ENCODE measurements at regions not wholly inside any gene's neighbourhood (a gene's known extent, or its start where the extent isn't known, plus 50 kb on each side); places are given as distances from the start of the nearest gene placed in this dataset.

GRCh38 chrX:42073448-42073847, 150.1 kb upstream of the CASK start:
- no peaks in the 10 kb centered on the region for H3K36me3 Mint-ChIP-seq
- H3K27me3 Mint-ChIP-seq (ENCODE audit: low read depth) = no peaks in the 10 kb centered on the region
- TF ChIP-seq CTCF (IDR thresholded peaks at IDR 0.05; ENCODE audit: unreplicated experiment) = no peak
- no peak overlapping the region for H3K27ac Mint-ChIP-seq
- H3K4me3 Mint-ChIP-seq = no peak overlapping the region
- no peaks in the 10 kb centered on the region for H3K4me1 Mint-ChIP-seq
- peaks cover 38% of the 10 kb centered on the region for H3K9me3 Mint-ChIP-seq
- no peak for DNase-seq (ENCODE audit: low spot score in 2 of 2, unreplicated experiment in 2 of 2)

- no peaks in the 10 kb centered on the region for H3K4me1 Mint-ChIP-seq
Measured at GRCh38 chrX:42070866-42071265, 147.5 kb upstream of the CASK start.

GRCh38 chrX:42054256-42054655, 130.9 kb upstream of the CASK start:
- no peak for DNase-seq (ENCODE audit: low spot score in 2 of 2, unreplicated experiment in 2 of 2)
- H3K36me3 Mint-ChIP-seq = no peaks in the 10 kb centered on the region
- no peak overlapping the region for H3K4me3 Mint-ChIP-seq
- no peak overlapping the region for H3K27ac Mint-ChIP-seq
- no peak for TF ChIP-seq CTCF (IDR thresholded peaks at IDR 0.05; ENCODE audit: unreplicated experiment)
- no peaks in the 10 kb centered on the region for H3K4me1 Mint-ChIP-seq
- H3K9me3 Mint-ChIP-seq = peaks cover 17% of the 10 kb centered on the region
- H3K27me3 Mint-ChIP-seq (ENCODE audit: low read depth) = no peaks in the 10 kb centered on the region

More at GRCh38 chrX:42070866-42071265, 147.5 kb upstream of the CASK start:
- H3K9me3 Mint-ChIP-seq = peaks cover 47% of the 10 kb centered on the region
- H3K27ac Mint-ChIP-seq = no peak overlapping the region
- no peaks in the 10 kb centered on the region for H3K27me3 Mint-ChIP-seq (ENCODE audit: low read depth)
- TF ChIP-seq CTCF (IDR thresholded peaks at IDR 0.05; ENCODE audit: unreplicated experiment) = no peak
- no peaks in the 10 kb centered on the region for H3K36me3 Mint-ChIP-seq
- no peak overlapping the region for H3K4me3 Mint-ChIP-seq
- no peak for DNase-seq (ENCODE audit: low spot score in 2 of 2, unreplicated experiment in 2 of 2)

GRCh38 chrX:42050345-42050744, 127.0 kb upstream of the CASK start:
- TF ChIP-seq CTCF (IDR thresholded peaks at IDR 0.05; ENCODE audit: unreplicated experiment) = no peak
- Mint-ChIP-seq H3K4me3 (no peak overlapping the region), H3K27me3 (ENCODE audit: low read depth) (no peaks in the 10 kb centered on the region), H3K27ac (no peak overlapping the region), H3K9me3 (peaks cover 28% of the 10 kb centered on the region), H3K4me1 (no peaks in the 10 kb centered on the region), H3K36me3 (no peaks in the 10 kb centered on the region)
- DNase-seq (ENCODE audit: low spot score in 2 of 2, unreplicated experiment in 2 of 2) = no peak

- peaks cover 32% of the 10 kb centered on the region for H3K9me3 Mint-ChIP-seq
- TF ChIP-seq CTCF (IDR thresholded peaks at IDR 0.05; ENCODE audit: unreplicated experiment) = no peak
- no peaks in the 10 kb centered on the region for H3K36me3 Mint-ChIP-seq
Measured at GRCh38 chrX:42047886-42048285, 124.5 kb upstream of the CASK start.

GRCh38 chrX:42028109-42028508, 104.8 kb upstream of the CASK start:
- no peak for DNase-seq (ENCODE audit: low spot score in 2 of 2, unreplicated experiment in 2 of 2)
- Mint-ChIP-seq H3K27ac (no peak overlapping the region), H3K36me3 (no peaks in the 10 kb centered on the region), H3K9me3 (peaks cover 45% of the 10 kb centered on the region), H3K4me1 (no peaks in the 10 kb centered on the region), H3K27me3 (ENCODE audit: low read depth) (no peaks in the 10 kb centered on the region), H3K4me3 (no peak overlapping the region)
- TF ChIP-seq CTCF (IDR thresholded peaks at IDR 0.05; ENCODE audit: unreplicated experiment) = no peak

More at GRCh38 chrX:42047886-42048285, 124.5 kb upstream of the CASK start:
- Mint-ChIP-seq H3K27me3 (ENCODE audit: low read depth) (no peaks in the 10 kb centered on the region), H3K27ac (no peak overlapping the region), H3K4me3 (no peak overlapping the region), H3K4me1 (no peaks in the 10 kb centered on the region)
- no peak for DNase-seq (ENCODE audit: low spot score in 2 of 2, unreplicated experiment in 2 of 2)

Data from mesothelial cell of epicardium (in vitro differentiated cells).